SK-N-MC (cell line): ENCODE measurements at regions not wholly inside any gene's neighbourhood (a gene's known extent, or its start where the extent isn't known, plus 50 kb on each side); places are given as distances from the start of the nearest gene placed in this dataset.
"Not testable (repeated sequence)": the region's sequence is repeated elsewhere in the genome, so short reads cannot be mapped to it uniquely, and the experiment has no call there.

Experiments used
- EZH2 ChIP-seq: fragments of 200-600 bp; sonication (generic); IDR thresholded peaks from one replicate; pipeline ENCODE4 v1.6.1; 2017; ENCODE audit warnings: antibody characterized with exemption
- FOXP2 ChIP-seq: optimal IDR thresholded peaks from 2 replicates; pipeline ENCODE3; 2011; ENCODE audit warnings: mild to moderate bottlenecking, moderate library complexity; ENCODE audit not compliant: insufficient read depth; ENCODE audit errors: extremely low read length, control extremely low read depth
- POLR2AphosphoS5 ChIP-seq: IDR thresholded peaks from 2 replicates; pipeline ENCODE4 v1.6.1; 2012; ENCODE audit warnings: mild to moderate bottlenecking, low read depth, low read length, borderline replicate concordance

GRCh38 chr12:37441371-37441770 lies 875.2 kb upstream of the ALG10B start:
- not testable (repeated sequence) for TF ChIP-seq EZH2, POLR2AphosphoS5, FOXP2
